NCI-H446 (cell line): ENCODE measurements at regions not wholly inside any gene's neighbourhood (a gene's known extent, or its start where the extent isn't known, plus 50 kb on each side); places are given as distances from the start of the nearest gene placed in this dataset.

Experiments
- DNase-seq, 2 experiments: peaks; one replicate each; lab custom pipeline; 2025; lab: John Stamatoyannopoulos, UW

DNA sequence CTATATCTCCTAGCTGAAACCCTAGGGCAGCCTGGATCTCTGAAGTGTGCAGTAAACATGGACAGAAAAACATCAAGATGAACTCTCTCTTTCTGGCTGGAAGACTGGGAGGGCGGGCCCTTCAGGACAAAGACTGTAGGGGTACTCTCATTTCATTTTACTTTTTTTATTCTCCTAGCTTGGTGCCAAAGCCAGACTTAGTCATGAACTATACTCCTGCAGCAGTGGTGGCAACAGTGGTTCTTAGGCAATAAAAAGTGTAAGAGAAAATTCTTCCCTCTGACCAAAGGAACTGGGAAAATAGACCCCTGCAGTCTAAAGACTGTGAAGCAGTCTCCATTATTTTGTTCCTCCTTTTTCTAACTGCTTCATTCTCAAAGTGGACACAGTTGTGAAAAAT lies 213.8 kb upstream of the JUN start:
- no peak for DNase-seq

DNA sequence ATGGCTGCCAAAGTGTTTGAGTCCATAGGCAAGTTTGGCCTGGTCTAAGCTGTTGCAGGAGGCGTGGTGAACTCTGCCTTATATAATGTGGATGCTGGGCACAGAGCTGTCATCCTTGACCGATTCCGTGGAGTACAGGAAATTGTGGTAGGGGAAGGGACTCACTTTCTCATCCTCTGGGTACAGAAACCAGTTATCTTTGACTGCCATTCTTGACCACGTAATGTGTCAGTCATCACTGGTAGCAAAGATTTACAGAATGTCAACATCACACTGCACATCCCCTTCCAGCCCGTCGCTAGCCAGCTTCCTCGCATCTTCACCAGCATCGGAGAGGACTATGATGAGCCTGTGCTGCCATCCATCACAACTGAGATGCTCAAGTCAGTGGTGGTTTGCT lies 215.8 kb upstream of the JUN start:
- no peak for DNase-seq

DNA sequence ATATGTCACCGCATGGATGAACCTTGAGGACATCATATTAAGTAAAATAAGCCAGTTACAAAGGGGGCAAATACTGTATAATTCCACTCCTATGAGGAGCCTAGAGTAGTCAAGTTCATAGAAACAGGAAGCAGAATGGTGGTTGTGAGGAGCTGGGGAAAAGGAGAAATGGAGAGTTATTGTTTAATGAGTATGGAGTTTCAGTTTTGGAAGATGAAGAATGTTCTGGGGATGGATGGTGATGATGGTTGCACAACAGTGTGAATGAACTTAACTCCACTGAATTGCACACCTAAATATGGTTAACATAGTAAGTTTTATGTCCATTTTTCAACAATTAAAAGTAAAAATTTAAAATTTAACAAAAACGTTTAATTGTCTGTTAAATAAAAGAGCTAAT lies 220.9 kb upstream of the JUN start:
- no peak for DNase-seq

DNA sequence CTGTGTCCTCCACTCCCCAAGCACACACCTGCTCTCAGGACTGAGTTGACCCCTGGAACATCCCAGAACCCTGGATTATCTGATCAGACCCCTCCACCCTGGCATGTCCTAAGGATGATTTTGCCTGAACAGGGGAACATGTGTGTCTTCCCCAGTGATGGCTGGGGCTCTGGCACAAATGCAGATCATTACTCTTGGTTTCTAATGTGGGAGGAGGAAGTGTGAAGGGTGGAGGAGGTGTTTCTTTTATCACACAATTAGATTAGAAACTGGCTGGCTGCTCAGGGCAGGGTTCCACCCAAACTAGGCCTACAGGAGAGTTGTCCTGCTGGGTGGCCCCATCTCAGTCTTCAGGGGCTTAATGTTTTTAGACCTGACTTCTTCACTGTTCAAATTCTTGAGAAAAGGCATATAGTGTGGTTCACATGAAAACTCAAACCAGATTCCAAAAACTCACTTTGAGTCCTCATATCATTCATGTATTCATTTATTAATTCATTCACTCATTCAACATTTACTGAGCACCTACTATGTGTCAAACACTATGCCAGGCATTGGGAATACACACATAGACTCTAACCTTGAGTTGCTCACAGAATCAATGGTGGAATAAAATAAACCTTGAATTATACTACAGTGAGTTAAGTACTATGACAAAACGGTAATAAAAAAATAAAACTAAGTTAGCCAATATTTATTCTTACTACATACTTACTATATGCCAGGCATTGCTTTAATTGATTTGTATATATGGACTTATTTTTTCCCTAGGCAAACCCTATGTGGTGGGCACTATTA lies 221.8 kb upstream of the JUN start:
- DNase-seq, result no peak

DNA sequence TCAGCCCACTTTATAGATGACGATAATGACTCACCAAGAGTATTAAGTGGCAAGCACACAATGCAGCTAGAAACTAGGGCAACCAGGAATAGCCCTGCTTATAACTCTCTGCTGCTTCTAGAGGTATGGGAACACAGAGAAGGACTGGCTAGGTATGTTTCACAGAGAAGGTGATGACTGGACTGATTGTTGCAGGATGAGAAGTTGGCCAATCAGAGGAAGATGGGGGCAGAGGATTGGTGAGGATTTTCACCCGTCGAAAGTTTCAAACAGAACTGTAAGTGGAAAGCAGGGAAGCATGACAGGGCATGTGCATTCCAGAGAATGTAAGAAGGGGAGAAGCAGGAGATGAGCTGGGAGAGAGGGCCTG lies 222.4 kb upstream of the JUN start:
- DNase-seq, result no peak

DNA sequence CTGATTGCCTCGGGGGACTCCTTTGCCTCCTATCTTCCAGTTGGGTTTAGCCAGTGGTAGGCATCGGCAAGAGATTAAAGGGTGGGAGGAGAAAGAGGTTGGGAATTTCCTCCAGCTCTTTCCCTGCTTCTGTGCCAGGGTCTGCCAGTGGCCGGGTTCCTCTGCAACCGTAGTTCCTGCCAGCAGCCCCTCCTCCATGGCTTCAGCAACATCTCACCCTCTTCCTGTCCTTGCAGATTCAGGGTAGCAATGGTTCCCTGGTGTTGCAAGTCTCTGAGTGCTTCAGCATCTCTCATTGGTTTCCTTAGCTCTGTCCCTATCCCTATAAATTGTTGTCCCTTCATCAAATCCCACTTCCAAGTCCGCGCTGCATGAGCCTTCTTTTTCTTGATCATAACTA lies 223.1 kb upstream of the JUN start:
- no peak for DNase-seq

DNA sequence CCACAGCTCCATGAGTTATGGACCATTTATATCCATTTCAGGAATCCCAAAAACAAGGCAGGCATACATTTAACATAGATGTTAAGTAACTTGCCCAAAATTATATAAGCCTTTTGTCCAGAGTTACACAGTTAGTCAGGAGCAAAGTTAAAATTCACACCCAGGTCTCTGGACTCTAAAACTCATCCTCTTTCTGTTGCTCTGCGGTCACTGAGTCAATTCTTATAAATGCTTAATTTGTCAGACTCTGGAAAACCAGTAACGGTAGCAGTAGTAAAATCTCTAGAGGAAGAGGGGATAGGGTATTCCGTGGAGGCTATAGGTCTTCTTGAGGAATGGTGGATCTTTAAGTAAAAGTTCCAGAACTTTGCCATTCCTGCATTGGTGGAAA lies 223.6 kb upstream of the JUN start:
- no peak for DNase-seq

DNA sequence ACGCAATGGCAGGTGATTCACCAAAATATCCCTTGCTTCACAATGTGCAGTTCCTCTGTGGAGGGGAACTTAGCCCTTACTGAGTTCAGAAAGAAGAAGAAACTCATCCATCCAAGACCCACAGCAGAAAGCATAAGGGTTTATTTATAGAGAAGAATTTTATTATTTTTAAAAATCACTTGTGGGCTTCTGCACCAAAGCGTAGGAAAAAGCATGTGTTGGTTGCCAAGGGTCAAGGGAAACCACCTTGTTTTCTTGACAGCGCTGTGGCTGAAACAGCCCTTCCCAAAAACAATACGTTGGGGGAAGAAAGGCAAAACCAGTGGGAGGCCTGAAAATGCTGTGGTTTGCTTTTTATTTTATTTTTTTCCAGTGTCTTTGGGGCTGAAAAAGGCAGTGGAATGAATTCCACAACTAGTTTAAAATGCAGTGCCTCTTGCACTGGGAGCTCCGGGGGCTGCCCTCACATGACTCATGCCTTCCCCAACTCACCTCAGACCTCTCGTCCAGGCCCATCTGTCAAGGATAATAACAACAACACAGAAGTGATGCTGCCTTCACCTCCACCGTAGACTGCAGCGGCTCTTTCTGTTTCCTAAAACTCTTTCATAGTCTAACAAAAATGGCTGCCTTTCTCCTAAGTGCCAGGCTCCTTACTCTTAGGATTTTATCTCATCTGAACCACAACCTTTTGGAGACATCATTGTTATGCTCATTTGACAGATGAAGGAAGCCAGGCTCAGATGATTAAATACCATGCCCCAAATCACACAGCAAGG lies 224.2 kb upstream of the JUN start:
- no peak for DNase-seq

DNA sequence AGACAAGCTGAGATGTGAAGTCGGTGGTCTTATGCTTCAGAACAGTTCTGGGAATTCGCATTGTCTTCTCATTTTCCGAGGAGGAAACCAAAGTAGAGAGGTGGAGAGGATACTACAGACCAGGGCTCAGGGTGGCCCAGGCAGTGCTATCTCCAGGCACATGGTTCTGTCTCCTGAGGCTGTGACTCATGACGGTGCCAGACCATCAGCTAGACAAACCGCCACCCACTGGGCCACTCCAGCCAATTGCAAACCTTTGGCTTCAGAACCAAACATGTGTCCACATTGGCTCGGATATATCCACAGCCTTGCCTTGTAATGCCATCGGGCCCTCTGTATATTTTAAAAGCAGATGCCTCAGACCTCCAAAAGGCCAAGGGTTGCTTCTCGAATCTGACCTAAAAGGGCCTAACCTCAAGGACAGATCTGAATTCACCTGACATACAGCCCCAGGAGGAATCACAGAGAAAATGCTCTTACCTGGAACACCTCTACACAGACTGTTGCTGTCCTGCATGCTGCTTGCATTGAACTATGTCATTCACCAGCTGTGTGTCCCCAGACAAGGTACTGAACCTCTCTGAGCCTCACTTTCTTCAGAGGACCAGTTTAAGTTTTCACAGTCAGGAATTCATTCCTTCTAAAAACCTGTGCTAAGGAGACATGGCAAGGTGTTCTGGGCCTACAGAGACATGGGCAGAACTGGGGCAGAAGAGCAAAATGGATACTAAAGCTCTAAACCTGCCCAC lies 224.9 kb upstream of the JUN start:
- peak in 1 of 2 experiments; percentile 52 for DNase-seq

DNA sequence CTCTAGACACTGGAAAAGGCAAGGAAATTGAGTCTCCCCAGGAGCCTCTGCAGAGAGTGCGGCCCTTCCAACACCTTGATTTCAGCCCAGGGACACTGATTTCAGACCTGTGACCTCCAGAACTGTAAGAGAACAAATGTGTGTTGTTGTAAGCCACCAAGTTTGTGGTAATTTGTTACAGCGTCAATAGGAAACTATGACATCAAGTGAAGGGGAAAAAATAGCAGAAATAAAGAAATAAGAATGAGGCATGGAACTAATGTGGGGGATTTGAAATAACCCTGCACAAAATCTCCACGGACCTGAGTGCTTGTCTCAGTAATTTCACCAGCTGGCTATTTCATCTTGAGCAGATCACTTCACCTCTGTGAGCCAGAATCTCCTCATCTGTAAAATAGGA lies 227.8 kb upstream of the JUN start:
- no peak for DNase-seq

DNA sequence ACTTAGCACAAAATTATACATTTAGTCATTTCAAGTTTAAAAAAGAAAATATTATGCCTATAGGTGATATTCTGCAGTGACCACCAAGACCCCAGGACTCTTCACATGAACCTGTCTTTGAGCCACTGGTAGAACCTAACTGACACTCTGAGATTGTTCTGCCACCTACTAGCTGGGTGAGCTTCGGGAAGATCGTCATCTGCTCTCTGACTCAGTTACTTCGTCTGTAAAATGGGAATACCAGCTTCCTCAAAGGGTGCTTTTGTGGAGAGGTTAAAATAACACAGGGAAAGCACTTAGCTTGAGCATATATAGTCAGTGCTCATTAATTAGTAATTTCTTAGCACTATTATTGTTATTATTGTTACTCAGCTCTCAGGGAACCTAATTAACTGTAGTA lies 228.5 kb upstream of the JUN start:
- no peak for DNase-seq

DNA sequence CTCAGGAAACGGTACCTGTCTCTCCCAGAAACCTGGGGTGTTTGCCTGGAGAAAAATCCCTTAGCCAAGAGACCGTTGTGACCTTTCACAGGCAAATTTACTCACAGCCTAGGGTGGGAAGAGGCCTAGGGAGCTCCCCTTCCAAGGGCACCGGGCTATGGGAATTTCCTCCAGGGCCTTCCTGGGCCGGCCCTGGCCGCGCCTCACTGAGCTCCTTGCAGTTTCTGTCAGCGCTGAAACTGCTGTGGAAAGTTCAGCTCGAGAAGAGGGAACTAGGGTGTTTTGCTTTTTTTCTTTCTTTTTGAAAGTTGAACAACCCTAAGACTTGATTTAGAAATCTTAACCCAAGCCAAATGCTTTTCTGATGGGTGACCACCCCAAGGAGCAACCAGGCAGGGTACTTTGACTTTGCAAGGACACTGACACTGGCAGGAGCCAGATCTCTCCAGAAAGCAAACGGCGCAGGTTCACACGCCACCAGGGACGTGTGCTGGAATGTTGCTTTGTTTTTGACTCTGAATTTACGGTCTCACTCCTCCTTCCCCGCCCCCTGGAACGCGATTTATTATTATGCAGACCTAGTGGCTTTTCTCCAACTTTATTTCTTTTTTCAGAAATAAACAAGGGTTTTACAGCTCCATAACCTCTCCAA lies 229.6 kb upstream of the JUN start:
- DNase-seq, result no peak

DNA sequence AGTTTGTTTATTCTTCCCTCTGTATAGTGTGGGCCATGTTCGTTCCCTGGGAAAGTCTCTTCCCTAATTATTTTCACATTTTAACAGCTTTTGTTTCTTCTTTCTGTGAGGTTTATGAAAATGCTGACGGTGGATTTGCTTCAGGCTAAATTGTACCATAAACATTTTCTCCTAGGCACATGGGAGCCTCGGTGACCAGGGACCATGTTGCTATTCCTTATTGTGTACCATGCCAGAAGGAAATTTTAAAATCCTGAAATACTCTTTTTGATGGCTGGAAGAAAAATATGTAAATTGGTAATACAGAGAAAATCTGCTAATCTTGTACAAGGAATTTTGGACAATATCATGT lies 230.1 kb upstream of the JUN start:
- no peak for DNase-seq

DNA sequence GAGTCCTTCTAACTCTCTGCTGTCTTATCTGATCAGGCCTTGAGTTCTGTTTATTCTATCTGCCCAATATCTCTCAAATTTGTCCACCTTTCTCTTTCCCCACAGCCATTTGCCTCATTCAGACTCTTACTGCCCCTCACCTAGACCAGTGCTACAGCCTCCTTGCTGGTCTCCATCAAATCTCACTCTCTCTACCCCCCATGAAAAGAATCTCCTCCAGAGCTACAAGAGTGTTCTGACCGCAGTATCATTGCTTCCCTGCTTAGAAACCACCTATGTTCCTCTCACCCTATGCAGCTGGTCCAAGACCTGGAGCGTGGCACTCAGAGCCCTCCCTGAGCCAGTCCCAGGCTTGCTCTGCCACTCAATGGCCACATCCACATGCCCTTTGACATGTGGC lies 231.0 kb upstream of the JUN start:
- DNase-seq, result no peak

DNA sequence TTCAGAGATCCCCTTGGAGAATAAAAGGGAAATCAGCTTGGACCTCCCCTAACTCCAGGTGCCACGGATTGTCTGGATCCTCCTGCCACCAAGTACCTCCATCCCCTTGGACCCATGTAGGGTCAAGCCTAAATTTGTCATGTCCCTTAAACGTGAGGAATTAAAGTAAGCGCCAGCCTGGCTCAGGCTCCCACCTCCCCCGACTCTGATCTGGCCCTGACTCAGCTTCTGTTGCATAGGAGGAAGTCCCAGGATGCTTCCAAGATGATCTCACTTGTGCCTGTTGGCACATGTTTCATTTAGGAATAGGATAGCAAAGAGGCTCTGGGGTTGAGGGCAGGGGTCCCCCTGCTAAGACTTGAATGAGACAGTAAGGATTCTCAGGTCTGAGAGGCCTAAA lies 231.9 kb upstream of the JUN start:
- DNase-seq, result peak in 1 of 2 experiments; percentile 21

DNA sequence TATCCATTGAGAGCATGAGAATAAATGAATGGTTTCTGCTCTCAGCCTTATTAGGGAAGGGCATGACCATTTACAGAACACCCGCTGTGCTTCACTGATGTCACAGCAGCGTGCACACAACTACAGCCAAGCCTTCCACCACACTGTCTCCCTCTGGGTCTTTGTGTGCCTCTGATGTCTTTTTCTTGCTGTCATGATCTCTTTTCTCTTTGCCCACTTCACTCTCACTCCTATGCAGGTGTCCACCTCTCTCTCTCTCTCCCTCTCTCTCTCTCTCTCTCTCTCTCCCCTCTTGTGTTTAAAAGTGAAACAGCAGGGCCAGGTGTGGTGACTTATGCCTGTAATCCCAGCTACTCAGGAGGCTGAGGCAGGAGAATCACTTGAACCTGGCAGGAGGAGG lies 232.5 kb upstream of the JUN start:
- DNase-seq, result no peak

DNA sequence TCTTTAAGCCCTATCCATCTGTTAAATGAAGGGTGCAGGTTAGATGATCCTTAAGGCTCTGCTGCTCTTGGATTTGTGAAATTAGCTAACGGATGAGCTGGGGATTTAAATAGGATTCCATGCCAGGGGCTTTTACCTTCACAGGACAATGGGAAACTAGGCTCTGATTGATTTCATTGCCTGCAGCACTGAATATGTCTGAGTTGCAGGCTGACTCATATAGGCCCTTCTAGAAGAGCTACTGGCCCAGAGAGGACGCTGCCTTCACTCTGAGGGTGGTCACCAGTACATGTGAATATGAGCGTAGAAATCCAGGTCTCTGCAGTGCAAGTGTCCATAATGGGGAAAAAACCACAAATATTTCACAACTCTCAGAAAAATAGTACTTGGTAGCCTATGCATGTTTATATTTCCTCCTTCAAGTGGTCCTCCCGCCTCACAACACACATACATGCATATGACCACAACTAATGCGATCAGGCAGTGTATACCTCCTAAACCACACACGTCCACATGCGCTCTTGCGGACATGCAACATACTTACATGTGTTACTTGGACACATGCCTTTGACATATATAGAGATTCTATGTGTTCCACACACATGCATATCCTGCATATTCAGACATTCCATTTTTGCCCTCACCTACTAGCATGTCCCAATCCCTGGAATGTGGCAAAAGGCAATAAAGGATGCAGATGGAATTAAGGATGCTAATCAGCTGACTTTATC lies 233.8 kb upstream of the JUN start:
- no peak for DNase-seq

DNA sequence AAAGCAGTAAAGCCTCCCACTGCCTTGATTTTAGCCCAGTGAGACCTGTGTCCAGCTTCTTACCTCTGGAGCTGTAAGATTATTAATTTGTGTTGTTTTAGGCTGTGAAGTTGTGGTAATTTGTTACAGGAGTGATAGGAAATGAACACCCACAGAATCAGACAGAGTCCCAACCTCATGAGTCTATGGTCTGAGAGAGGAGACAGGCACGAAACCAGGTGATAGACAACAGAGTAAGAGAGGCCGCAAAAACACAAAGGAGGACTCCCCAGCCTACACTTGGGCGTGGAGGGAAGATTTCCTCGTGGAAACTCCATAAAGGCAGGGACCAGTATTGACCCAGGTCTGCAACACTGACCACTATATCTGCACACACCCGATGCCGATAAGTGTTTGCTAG lies 234.6 kb upstream of the JUN start:
- DNase-seq, result no peak

DNA sequence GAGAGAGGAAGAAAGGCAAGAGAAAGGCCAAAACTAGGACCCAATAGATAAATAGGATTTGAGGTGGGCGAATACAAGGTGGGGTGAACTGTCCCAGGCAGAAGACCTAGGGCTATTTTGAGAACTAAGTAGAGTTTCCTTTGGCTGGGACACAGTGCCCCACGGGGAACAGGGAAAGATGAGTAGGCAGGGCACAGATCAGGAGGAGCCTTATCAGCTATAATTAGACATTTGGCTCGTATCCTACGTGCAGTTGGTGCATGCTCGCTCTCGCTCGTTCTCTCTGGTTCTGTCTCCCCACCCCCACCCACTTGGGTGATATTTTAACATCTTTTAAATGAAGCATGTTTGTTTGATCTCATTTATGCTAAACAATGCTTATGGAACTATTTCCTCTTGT lies 235.0 kb upstream of the JUN start:
- no peak for DNase-seq

DNA sequence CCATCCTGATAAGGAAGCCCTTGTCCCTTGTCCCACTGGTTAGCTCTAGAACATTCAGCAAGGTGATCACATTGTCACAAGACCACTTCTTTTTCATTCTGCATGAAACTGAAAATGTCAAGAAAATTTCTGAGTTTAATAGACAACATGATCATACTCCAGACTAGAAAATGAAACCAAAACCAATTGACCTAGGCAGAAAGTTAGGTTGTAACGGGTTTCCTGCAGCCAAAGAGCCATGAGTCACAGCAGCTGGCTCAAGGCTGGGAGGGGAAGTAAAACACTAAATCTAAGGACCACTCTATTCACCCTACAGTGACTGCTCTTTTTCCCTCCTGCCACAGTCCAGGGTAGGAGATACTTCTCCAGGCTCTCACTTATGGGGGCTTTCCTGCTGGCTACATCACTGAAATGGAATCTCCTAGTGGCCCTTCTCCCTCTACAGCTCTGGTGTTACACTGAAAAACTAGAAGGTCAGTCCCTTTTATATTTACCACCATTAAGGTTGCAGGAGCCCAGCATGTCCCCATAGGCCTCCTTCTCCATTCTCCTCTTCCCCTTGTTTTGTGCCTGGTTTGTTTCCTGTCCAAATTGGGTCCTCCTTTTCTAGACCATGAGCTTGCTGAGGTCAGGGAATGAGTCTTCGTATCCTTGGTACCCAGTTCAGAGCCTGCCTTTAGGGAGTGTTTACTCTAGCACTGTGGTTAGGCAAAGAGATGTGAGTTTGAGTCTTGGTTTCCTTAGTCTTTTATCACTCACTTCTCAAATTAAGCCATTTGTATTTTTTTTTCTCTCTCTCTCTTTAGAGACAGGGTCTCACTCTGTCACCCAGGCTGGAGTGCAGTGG lies 236.5 kb upstream of the JUN start:
- DNase-seq, result no peak

DNA sequence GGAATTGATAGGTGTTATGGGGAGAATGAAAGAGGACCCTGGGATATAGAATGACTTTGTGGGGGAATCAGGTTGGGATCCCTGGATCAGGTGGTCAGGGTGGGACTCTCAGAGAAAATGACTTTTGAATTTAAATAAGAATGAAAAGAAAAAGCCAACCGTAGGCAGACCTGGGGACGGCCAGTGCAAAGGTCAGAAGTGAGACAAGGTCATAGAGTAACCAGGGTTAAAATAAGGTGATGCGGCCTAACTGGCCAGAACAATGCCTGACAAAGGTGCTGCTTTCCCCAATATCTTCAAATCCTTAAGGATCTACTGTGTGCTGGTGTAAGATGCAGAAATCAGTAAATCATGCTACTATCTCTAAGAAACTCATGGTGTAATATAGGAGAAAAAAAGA lies 238.4 kb upstream of the JUN start:
- no peak for DNase-seq
